A673 (cell line): ENCODE measurements at regions not wholly inside any gene's neighbourhood (a gene's known extent, or its start where the extent isn't known, plus 50 kb on each side); places are given as distances from the start of the nearest gene placed in this dataset.

Experiments used
- CTCF ChIP-seq: fragments of 300-800, 200-600 bp; sonication (generic); conservative IDR thresholded peaks from 2 replicates; pipeline ENCODE4 v1.5.1; 2017; ENCODE audit warnings: low read depth, mild to moderate bottlenecking, antibody characterized with exemption, low read length, moderate library complexity, mixed read lengths
- EZH2 ChIP-seq: fragments of 200-600 bp; sonication (generic); IDR thresholded peaks from 2 replicates; pipeline ENCODE4 v1.6.1; 2017; ENCODE audit warnings: borderline replicate concordance, low read depth, mild to moderate bottlenecking, mixed read lengths, antibody characterized with exemption, low read length; ENCODE audit not compliant: poor library complexity, severe bottlenecking

- TF ChIP-seq CTCF (no peak), EZH2 (no peak)
These were observed 268.4 kb upstream of the NEBL start for GRCh38 chr10:21165489-21165888.
